Gastroesophageal sphincter (tissue), 4 donors: ENCODE measurements at regions not wholly inside any gene's neighbourhood (a gene's known extent, or its start where the extent isn't known, plus 50 kb on each side); places are given as distances from the start of the nearest gene placed in this dataset.

Experiments used
- ATAC-seq: fragments of 150-250 bp; one replicate; pipeline ENCODE4 v1.9.1; 2016; ENCODE audit warnings: mild to moderate bottlenecking, moderate library complexity
- H3K27ac ChIP-seq, 4 donors: fragments of 200-600 bp; sonication (generic) in 3 of 4; 1 replicate in 3 of 4; 2 replicates in 1 of 4; pipeline ENCODE4 v1.5.1; 2016 to 2019
- H3K27me3 ChIP-seq: fragments of 200-600 bp; sonication (generic); one replicate; pipeline ENCODE4 v1.5.1; 2019
- H3K36me3 ChIP-seq, 2 donors: fragments of 200-600 bp; sonication (generic); one replicate each; pipeline ENCODE4 v1.5.1; 2019; ENCODE audit warnings: control low read depth in 1 of 2
- H3K4me1 ChIP-seq, 3 donors: fragments of 200-600 bp; sonication (generic); 1 replicate in 2 of 3; 2 replicates in 1 of 3; pipeline ENCODE4 v1.5.1; 2016 to 2019; ENCODE audit warnings: control low read depth in 2 of 3
- H3K4me3 ChIP-seq, 2 donors: fragments of 200-600 bp; sonication (generic); one replicate each; pipeline ENCODE4 v1.5.1; 2019; ENCODE audit warnings: mild to moderate bottlenecking in 1 of 2, moderate library complexity in 1 of 2
- H3K9me3 ChIP-seq, 3 donors: fragments of 200-600 bp; sonication (generic); one replicate each; pipeline ENCODE4 v1.5.1; 2017 to 2019; ENCODE audit warnings: control low read depth in 2 of 3
- CTCF ChIP-seq, 4 experiments: fragments of 200-600 bp in 2 of 4; fragments of 450-650 bp in 2 of 4; sonication (generic) in 1 of 4; IDR thresholded peaks; one replicate each; pipeline ENCODE4 v1.5.1; 2017 to 2019; ENCODE audit warnings: antibody characterized with exemption in 4 of 4, mild to moderate bottlenecking in 2 of 4, moderate library complexity in 2 of 4
- EP300 ChIP-seq: sonication (generic); formaldehyde crosslinking; IDR thresholded peaks from one replicate; pipeline ENCODE4 v1.6.1; 2017; ENCODE audit warnings: antibody characterized with exemption, mild to moderate bottlenecking
- POLR2A ChIP-seq, 2 donors: fragments of 450-650 bp; IDR thresholded peaks; one replicate each; pipeline ENCODE4 v1.6.1; 2017; ENCODE audit warnings: antibody characterized with exemption in 2 of 2, mild to moderate bottlenecking in 2 of 2, moderate library complexity in 1 of 2
- POLR2AphosphoS5 ChIP-seq: sonication (generic); formaldehyde crosslinking; IDR thresholded peaks from one replicate; pipeline ENCODE4 v1.6.1; 2017; ENCODE audit warnings: antibody characterized with exemption
- WGBS, 2 donors: methylation state at CpG; one replicate each; pipeline ENCODE4 v1.1.5; 2018; ENCODE audit warnings: low coverage in 1 of 2; 5-methylcytosine and 5-hydroxymethylcytosine counted together

- H3K4me3 ChIP-seq = no peak overlapping the region
- ATAC-seq = no peak
- no peaks in the 10 kb centered on the region for H3K27me3 ChIP-seq
- H3K27ac ChIP-seq = no peak overlapping the region
- H3K9me3 ChIP-seq = no peaks in the 10 kb centered on the region
- H3K4me1 ChIP-seq = no peaks in the 10 kb centered on the region
- H3K36me3 ChIP-seq = no peaks in the 10 kb centered on the region
- no peak for TF ChIP-seq POLR2AphosphoS5
- no peak for TF ChIP-seq POLR2A (IDR thresholded peaks at IDR 0.05)
- TF ChIP-seq CTCF (IDR thresholded peaks at IDR 0.05) = no peak
- no peak for TF ChIP-seq EP300
Observed at GRCh38 chr12:59941461-59941860, 345.6 kb downstream of the SLC16A7 start.

- no peaks in the 10 kb centered on the region for H3K27me3 ChIP-seq
- TF ChIP-seq POLR2AphosphoS5 = no peak
- TF ChIP-seq POLR2A (IDR thresholded peaks at IDR 0.05) = no peak
- TF ChIP-seq CTCF (IDR thresholded peaks at IDR 0.05) = no peak
- no peak for TF ChIP-seq EP300
- H3K27ac ChIP-seq = no peak overlapping the region
- H3K36me3 ChIP-seq = no peaks in the 10 kb centered on the region
- no peaks in the 10 kb centered on the region for H3K4me1 ChIP-seq
- no peak for ATAC-seq
- H3K9me3 ChIP-seq = no peaks in the 10 kb centered on the region
- no peak overlapping the region for H3K4me3 ChIP-seq
Observed at GRCh38 chr12:59944177-59944576, 348.3 kb downstream of the SLC16A7 start.

- Histone ChIP-seq H3K4me3 (no peak overlapping the region), H3K27me3 (no peaks in the 10 kb centered on the region), H3K9me3 (no peaks in the 10 kb centered on the region), H3K36me3 (no peaks in the 10 kb centered on the region), H3K4me1 (no peaks in the 10 kb centered on the region), H3K27ac (no peak overlapping the region)
- no peak for ATAC-seq
- no peak for TF ChIP-seq POLR2AphosphoS5
- TF ChIP-seq CTCF (IDR thresholded peaks at IDR 0.05) = no peak
- TF ChIP-seq EP300 = no peak
- TF ChIP-seq POLR2A (IDR thresholded peaks at IDR 0.05) = no peak
- 65 to 88% methylated on average over 2 of the region's 2 CpGs for WGBS, 2 donors
Observed at GRCh38 chr12:59946635-59947034, 350.8 kb downstream of the SLC16A7 start.

GRCh38 chr12:59963546-59963945, 367.7 kb downstream of the SLC16A7 start:
- H3K27ac ChIP-seq = no peak overlapping the region
- no peak for ATAC-seq
- TF ChIP-seq POLR2AphosphoS5 (no peak), EP300 (no peak), CTCF (IDR thresholded peaks at IDR 0.05) (no peak), POLR2A (IDR thresholded peaks at IDR 0.05) (no peak)
- 80% methylated on average over 1 of the region's 1 CpG for WGBS, 2 donors
- H3K27me3 ChIP-seq = no peaks in the 10 kb centered on the region
- peaks cover 0 to 4% (median 0%) of the 10 kb centered on the region in 3 donors for H3K9me3 ChIP-seq
- H3K4me3 ChIP-seq = no peak overlapping the region
- H3K36me3 ChIP-seq = no peaks in the 10 kb centered on the region
- H3K4me1 ChIP-seq = peaks cover 0 to 14% (median 0%) of the 10 kb centered on the region in 3 donors

- no peaks in the 10 kb centered on the region for H3K4me1 ChIP-seq
- no peaks in the 10 kb centered on the region for H3K36me3 ChIP-seq
- no peaks in the 10 kb centered on the region for H3K9me3 ChIP-seq
- ATAC-seq = no peak
- no peaks in the 10 kb centered on the region for H3K27me3 ChIP-seq
- TF ChIP-seq POLR2AphosphoS5 = no peak
- TF ChIP-seq POLR2A (IDR thresholded peaks at IDR 0.05) = no peak
- TF ChIP-seq EP300 = no peak
- TF ChIP-seq CTCF (IDR thresholded peaks at IDR 0.05) = no peak
- no peak overlapping the region for H3K27ac ChIP-seq
- WGBS, 2 donors = 58 to 85% methylated on average over 4 of the region's 4 CpGs
- no peak overlapping the region for H3K4me3 ChIP-seq
Observed at GRCh38 chr12:59972905-59973304, 377.1 kb downstream of the SLC16A7 start.
